Activated naive CD4-positive, alpha-beta T cell treated with anti-CD3 and anti-CD28 coated beads, Interleukin-2, amount 50 U/mL, for 72 hours (primary cell): ENCODE measurements at regions not wholly inside any gene's neighbourhood (a gene's known extent, or its start where the extent isn't known, plus 50 kb on each side); places are given as distances from the start of the nearest gene placed in this dataset.
A peak's percentile ranks its signal among the peaks of the same experiment; 100 is the strongest.

ENCODE experiments used
- ATAC-seq, 2 donors: fragments of 150-1000 bp; cut with Tn5 transposase; 2 replicates each; pipeline ENCODE4 v1.10.0; 2021; ENCODE audit warnings: mild to moderate bottlenecking in 2 of 2, moderate library complexity in 2 of 2
- DNase-seq, 2 donors: peaks; one replicate each; pipeline ENCODE4 v3.0.0; 2021 to 2022; ENCODE audit warnings: low spot score in 2 of 2
- H3K27ac Mint-ChIP-seq, 2 donors: one replicate each; pipeline ENCODE4 v1.8.0; 2022; ENCODE audit warnings: mild to moderate bottlenecking in 2 of 2, mixed read lengths in 2 of 2
- H3K36me3 Mint-ChIP-seq, 2 donors: one replicate each; pipeline ENCODE4 v1.8.0; 2022; ENCODE audit warnings: mixed read lengths in 2 of 2
- H3K9me3 Mint-ChIP-seq, 2 donors: one replicate each; pipeline ENCODE4 v1.8.0; 2022; ENCODE audit warnings: mixed read lengths in 2 of 2

GRCh38 chr20:52780462-52780861 lies 191.7 kb upstream of the TSHZ2 start:
- ATAC-seq, result no peak
- Mint-ChIP-seq H3K27ac (no peak overlapping the region), H3K9me3 (no peaks in the 10 kb centered on the region), H3K36me3 (peaks cover 0 to 8% of the 10 kb centered on the region in 2 donors)
- no peak for DNase-seq

GRCh38 chr20:52779125-52779524 lies 193.0 kb upstream of the TSHZ2 start:
- H3K9me3 Mint-ChIP-seq, result no peaks in the 10 kb centered on the region

GRCh38 chr20:52777171-52777570 lies 195.0 kb upstream of the TSHZ2 start:
- no peaks in the 10 kb centered on the region for H3K36me3 Mint-ChIP-seq
- DNase-seq (no peak), ATAC-seq (no peak)
- H3K9me3 Mint-ChIP-seq, result no peaks in the 10 kb centered on the region
- no peak overlapping the region for H3K27ac Mint-ChIP-seq

More at GRCh38 chr20:52779125-52779524, 193.0 kb upstream of the TSHZ2 start:
- Mint-ChIP-seq H3K36me3 (peaks cover 0 to 1% of the 10 kb centered on the region in 2 donors), H3K27ac (no peak overlapping the region)
- DNase-seq (no peak), ATAC-seq (no peak)

GRCh38 chr20:52775786-52776185 lies 196.4 kb upstream of the TSHZ2 start:
- DNase-seq (no peak), ATAC-seq (no peak)
- Mint-ChIP-seq H3K9me3 (no peaks in the 10 kb centered on the region), H3K36me3 (no peaks in the 10 kb centered on the region), H3K27ac (no peak overlapping the region)

- no peak for ATAC-seq
- Mint-ChIP-seq H3K36me3 (no peaks in the 10 kb centered on the region), H3K9me3 (no peaks in the 10 kb centered on the region), H3K27ac (no peak overlapping the region)
- DNase-seq, result no peak
Measured at GRCh38 chr20:52768694-52769093, 203.5 kb upstream of the TSHZ2 start.

GRCh38 chr20:52766645-52767435 lies 205.3 kb upstream of the TSHZ2 start:
- no peak for DNase-seq
- Mint-ChIP-seq H3K27ac (no peak overlapping the region), H3K36me3 (no peaks in the 10 kb centered on the region), H3K9me3 (peaks cover 0 to 6% of the 10 kb centered on the region in 2 donors)
- ATAC-seq, result no peak

GRCh38 chr20:52763321-52763853 lies 208.8 kb upstream of the TSHZ2 start:
- DNase-seq (no peak), ATAC-seq (no peak)
- Mint-ChIP-seq H3K27ac (no peak overlapping the region), H3K36me3 (no peaks in the 10 kb centered on the region), H3K9me3 (peaks cover 0 to 6% of the 10 kb centered on the region in 2 donors)

GRCh38 chr20:52761867-52762266 lies 210.3 kb upstream of the TSHZ2 start:
- Mint-ChIP-seq H3K27ac (peak overlapping the region in 1 of 2 donors; percentile 10), H3K36me3 (no peaks in the 10 kb centered on the region), H3K9me3 (peaks cover 0 to 6% of the 10 kb centered on the region in 2 donors)
- ATAC-seq, result peak; percentile 47 to 86
- DNase-seq, result no peak

GRCh38 chr20:52760791-52761190 lies 211.4 kb upstream of the TSHZ2 start:
- H3K36me3 Mint-ChIP-seq, result no peaks in the 10 kb centered on the region
- peaks cover 0 to 6% of the 10 kb centered on the region in 2 donors for H3K9me3 Mint-ChIP-seq
- no peak overlapping the region for H3K27ac Mint-ChIP-seq
- ATAC-seq, result no peak
- no peak for DNase-seq

GRCh38 chr20:52757411-52757810 lies 214.7 kb upstream of the TSHZ2 start:
- no peak overlapping the region for H3K27ac Mint-ChIP-seq
- no peaks in the 10 kb centered on the region for H3K36me3 Mint-ChIP-seq
- DNase-seq, result no peak
- peaks cover 0 to 5% of the 10 kb centered on the region in 2 donors for H3K9me3 Mint-ChIP-seq
- no peak for ATAC-seq

- ATAC-seq, result no peak
- H3K27ac Mint-ChIP-seq, result no peak overlapping the region
- no peaks in the 10 kb centered on the region for H3K36me3 Mint-ChIP-seq
- no peaks in the 10 kb centered on the region for H3K9me3 Mint-ChIP-seq
- DNase-seq, result no peak
Measured at GRCh38 chr20:52755744-52756143, 216.4 kb upstream of the TSHZ2 start.

- no peaks in the 10 kb centered on the region for H3K9me3 Mint-ChIP-seq
- no peak for ATAC-seq
- no peak for DNase-seq
- no peak overlapping the region for H3K27ac Mint-ChIP-seq
- no peaks in the 10 kb centered on the region for H3K36me3 Mint-ChIP-seq
Measured at GRCh38 chr20:52754366-52754765, 217.8 kb upstream of the TSHZ2 start.

- H3K9me3 Mint-ChIP-seq, result no peaks in the 10 kb centered on the region
- no peaks in the 10 kb centered on the region for H3K36me3 Mint-ChIP-seq
- DNase-seq (no peak), ATAC-seq (no peak)
- no peak overlapping the region for H3K27ac Mint-ChIP-seq
Measured at GRCh38 chr20:52752023-52752422, 220.1 kb upstream of the TSHZ2 start.

- Mint-ChIP-seq H3K36me3 (no peaks in the 10 kb centered on the region), H3K9me3 (no peaks in the 10 kb centered on the region), H3K27ac (no peak overlapping the region)
- DNase-seq (no peak), ATAC-seq (no peak)
Measured at GRCh38 chr20:52751571-52751970, 220.6 kb upstream of the TSHZ2 start.

GRCh38 chr20:52749938-52750337 lies 222.2 kb upstream of the TSHZ2 start:
- Mint-ChIP-seq H3K9me3 (no peaks in the 10 kb centered on the region), H3K36me3 (no peaks in the 10 kb centered on the region), H3K27ac (no peak overlapping the region)
- DNase-seq, result no peak
- no peak for ATAC-seq

- no peak for DNase-seq
- H3K27ac Mint-ChIP-seq, result no peak overlapping the region
- peaks cover 0 to 1% of the 10 kb centered on the region in 2 donors for H3K9me3 Mint-ChIP-seq
- H3K36me3 Mint-ChIP-seq, result no peaks in the 10 kb centered on the region
- ATAC-seq, result no peak
Measured at GRCh38 chr20:52748990-52749389, 223.2 kb upstream of the TSHZ2 start.

- ATAC-seq, result no peak
- Mint-ChIP-seq H3K9me3 (peaks cover 0 to 7% of the 10 kb centered on the region in 2 donors), H3K36me3 (no peaks in the 10 kb centered on the region), H3K27ac (no peak overlapping the region)
- DNase-seq, result no peak
Measured at GRCh38 chr20:52748285-52748932, 223.7 kb upstream of the TSHZ2 start.
